Testis (tissue), 2 donors: ENCODE measurements at regions not wholly inside any gene's neighbourhood (a gene's known extent, or its start where the extent isn't known, plus 50 kb on each side); places are given as distances from the start of the nearest gene placed in this dataset.

ENCODE experiments used
- DNase-seq: peaks from one replicate; pipeline ENCODE4 v3.0.0-alpha.2; 2019
- H3K27ac ChIP-seq, 2 donors: fragments of 200-600 bp; sonication (generic); one replicate each; pipeline ENCODE4 v1.5.1; 2019
- H3K27me3 ChIP-seq: fragments of 200-600 bp; sonication (generic); one replicate; pipeline ENCODE4 v1.5.1; 2019
- H3K36me3 ChIP-seq: fragments of 200-600 bp; sonication (generic); one replicate; pipeline ENCODE4 v1.5.1; 2017; ENCODE audit warnings: low read depth; ENCODE audit errors: missing control alignments
- H3K4me1 ChIP-seq: fragments of 200-600 bp; sonication (generic); one replicate; pipeline ENCODE4 v1.5.1; 2019
- H3K4me3 ChIP-seq, 2 donors: fragments of 200-600 bp; sonication (generic); one replicate each; pipeline ENCODE4 v1.5.1; 2017 to 2019
- H3K9me3 ChIP-seq: fragments of 200-600 bp; sonication (generic); one replicate; pipeline ENCODE4 v1.5.1; 2017
- CTCF ChIP-seq, 3 experiments: fragments of 450-650 bp in 2 of 3; fragments of 200-600 bp in 1 of 3; sonication (generic) in 1 of 3; IDR thresholded peaks; one replicate each; pipeline ENCODE4 v1.5.1; 2016 to 2019; ENCODE audit warnings: antibody characterized with exemption in 3 of 3, mild to moderate bottlenecking in 2 of 3, moderate library complexity in 1 of 3
- POLR2A ChIP-seq: fragments of 450-650 bp; IDR thresholded peaks from one replicate; pipeline ENCODE4 v1.6.1; 2017; ENCODE audit warnings: antibody characterized with exemption, mild to moderate bottlenecking, moderate library complexity
- WGBS, 2 donors: methylation state at CpG; one replicate each; pipeline ENCODE4 v1.1.5; 2018; 5-methylcytosine and 5-hydroxymethylcytosine counted together
- intact Hi-C: fragments of 100-400 bp; cut with DNase I; formaldehyde crosslinking; loops from one replicate; pipeline ENCODE4 v1.15.1; 2023; ENCODE audit warnings: low total_unique reads

GRCh38 chr18:68509902-68510301 lies 205.0 kb downstream of the TMX3 start:
- intact Hi-C loops, result no loop called here
- Histone ChIP-seq H3K36me3 (no peaks in the 10 kb centered on the region), H3K27me3 (no peaks in the 10 kb centered on the region), H3K9me3 (no peaks in the 10 kb centered on the region), H3K4me1 (no peaks in the 10 kb centered on the region), H3K4me3 (no peak overlapping the region), H3K27ac (no peak overlapping the region)
- WGBS, 2 donors, result 65 to 66% methylated on average over 2 of the region's 2 CpGs
- no peak for TF ChIP-seq CTCF (IDR thresholded peaks at IDR 0.05)
- no peak for TF ChIP-seq POLR2A
- no peak for DNase-seq

GRCh38 chr18:68507781-68508180 lies 207.1 kb downstream of the TMX3 start:
- no peaks in the 10 kb centered on the region for H3K4me1 ChIP-seq
- H3K36me3 ChIP-seq, result no peaks in the 10 kb centered on the region
- WGBS, 2 donors, result 56 to 69% methylated on average over 2 of the region's 2 CpGs
- no peak for TF ChIP-seq CTCF (IDR thresholded peaks at IDR 0.05)
- TF ChIP-seq POLR2A, result no peak
- intact Hi-C loops, result no loop called here
- H3K4me3 ChIP-seq, result no peak overlapping the region
- H3K27me3 ChIP-seq, result no peaks in the 10 kb centered on the region
- DNase-seq, result no peak
- H3K27ac ChIP-seq, result no peak overlapping the region
- H3K9me3 ChIP-seq, result no peaks in the 10 kb centered on the region

GRCh38 chr18:68505178-68505574 lies 209.7 kb downstream of the TMX3 start:
- no peak for DNase-seq
- 63 to 75% methylated on average over 3 of the region's 3 CpGs for WGBS, 2 donors
- Histone ChIP-seq H3K9me3 (no peaks in the 10 kb centered on the region), H3K27me3 (no peaks in the 10 kb centered on the region), H3K36me3 (no peaks in the 10 kb centered on the region), H3K27ac (no peak overlapping the region), H3K4me3 (no peak overlapping the region), H3K4me1 (no peaks in the 10 kb centered on the region)
- intact Hi-C loops, result no loop called here
- TF ChIP-seq POLR2A, result no peak
- TF ChIP-seq CTCF (IDR thresholded peaks at IDR 0.05), result no peak

GRCh38 chr18:68504441-68505177 lies 210.3 kb downstream of the TMX3 start:
- TF ChIP-seq CTCF (IDR thresholded peaks at IDR 0.05) (no peak), POLR2A (no peak)
- H3K9me3 ChIP-seq, result no peaks in the 10 kb centered on the region
- H3K4me3 ChIP-seq, result no peak overlapping the region
- no peaks in the 10 kb centered on the region for H3K36me3 ChIP-seq
- no peak for DNase-seq
- H3K27ac ChIP-seq, result no peak overlapping the region
- 68 to 72% methylated on average over 2 of the region's 2 CpGs for WGBS, 2 donors
- H3K4me1 ChIP-seq, result no peaks in the 10 kb centered on the region
- intact Hi-C loops, result no loop called here
- H3K27me3 ChIP-seq, result no peaks in the 10 kb centered on the region

- WGBS, 2 donors, result 53 to 76% methylated on average over 4 of the region's 4 CpGs
- intact Hi-C loops, result no loop called here
- TF ChIP-seq POLR2A, result no peak
- TF ChIP-seq CTCF (IDR thresholded peaks at IDR 0.05), result no peak
Observed at GRCh38 chr18:68500556-68500955, 214.4 kb downstream of the TMX3 start.

More at GRCh38 chr18:68500556-68500955, 214.4 kb downstream of the TMX3 start:
- Histone ChIP-seq H3K4me1 (no peaks in the 10 kb centered on the region), H3K9me3 (no peaks in the 10 kb centered on the region), H3K27ac (no peak overlapping the region), H3K27me3 (no peaks in the 10 kb centered on the region), H3K4me3 (no peak overlapping the region), H3K36me3 (no peaks in the 10 kb centered on the region)
- no peak for DNase-seq
